Mammary epithelial cell (primary cell): ENCODE measurements at regions not wholly inside any gene's neighbourhood (a gene's known extent, or its start where the extent isn't known, plus 50 kb on each side); places are given as distances from the start of the nearest gene placed in this dataset.

Experiments used
- EZH2 ChIP-seq: IDR thresholded peaks from 2 replicates; pipeline ENCODE4 v1.6.1; 2012; ENCODE audit warnings: low read length, inconsistent platforms, borderline replicate concordance
- TF ChIP-seq, protein P1 (sequence below), 2 donors: IDR thresholded peaks in 1 of 2; conservative IDR thresholded peaks in 1 of 2; 2 replicates each; pipeline ENCODE4 v1.5.1; 2011 to 2012; ENCODE audit warnings: inconsistent platforms in 2 of 2, low read length in 2 of 2, mild to moderate bottlenecking in 2 of 2, control low read depth in 1 of 2, low read depth in 1 of 2; ENCODE audit not compliant: insufficient read depth in 1 of 2; ENCODE audit errors: extremely low read depth in 1 of 2

DNA sequence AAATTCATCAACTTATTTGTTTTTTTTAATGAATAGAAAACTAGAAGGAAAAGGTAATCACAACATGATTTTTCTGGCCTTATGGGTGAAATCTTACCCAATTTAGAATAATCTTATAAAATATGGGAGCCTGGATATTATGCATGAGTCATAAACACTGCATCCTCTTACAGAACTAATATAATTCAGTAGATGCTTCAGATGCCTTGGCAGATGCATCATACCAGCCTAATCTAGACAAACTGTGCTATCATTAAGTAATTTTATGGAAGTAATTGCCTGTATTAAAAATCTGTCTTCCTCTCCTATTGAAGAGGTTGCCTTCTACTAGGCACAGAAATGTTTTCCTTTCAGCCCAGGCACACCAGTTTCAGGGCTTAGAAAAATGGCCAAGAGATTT lies 2384.6 kb upstream of the WWC1 start:
- TF ChIP-seq, protein P1, sequence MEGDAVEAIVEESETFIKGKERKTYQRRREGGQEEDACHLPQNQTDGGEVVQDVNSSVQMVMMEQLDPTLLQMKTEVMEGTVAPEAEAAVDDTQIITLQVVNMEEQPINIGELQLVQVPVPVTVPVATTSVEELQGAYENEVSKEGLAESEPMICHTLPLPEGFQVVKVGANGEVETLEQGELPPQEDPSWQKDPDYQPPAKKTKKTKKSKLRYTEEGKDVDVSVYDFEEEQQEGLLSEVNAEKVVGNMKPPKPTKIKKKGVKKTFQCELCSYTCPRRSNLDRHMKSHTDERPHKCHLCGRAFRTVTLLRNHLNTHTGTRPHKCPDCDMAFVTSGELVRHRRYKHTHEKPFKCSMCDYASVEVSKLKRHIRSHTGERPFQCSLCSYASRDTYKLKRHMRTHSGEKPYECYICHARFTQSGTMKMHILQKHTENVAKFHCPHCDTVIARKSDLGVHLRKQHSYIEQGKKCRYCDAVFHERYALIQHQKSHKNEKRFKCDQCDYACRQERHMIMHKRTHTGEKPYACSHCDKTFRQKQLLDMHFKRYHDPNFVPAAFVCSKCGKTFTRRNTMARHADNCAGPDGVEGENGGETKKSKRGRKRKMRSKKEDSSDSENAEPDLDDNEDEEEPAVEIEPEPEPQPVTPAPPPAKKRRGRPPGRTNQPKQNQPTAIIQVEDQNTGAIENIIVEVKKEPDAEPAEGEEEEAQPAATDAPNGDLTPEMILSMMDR (conservative IDR thresholded peaks at IDR 0.05 in 1 of 2, IDR thresholded peaks at IDR 0.05 in 1 of 2; ENCODE audit: extremely low read depth in 1 of 2, insufficient read depth in 1 of 2, low read depth in 1 of 2, low read length in 2 of 2) = no peak
- no peak for TF ChIP-seq EZH2
